GM19025 (cell line): ENCODE measurements at regions not wholly inside any gene's neighbourhood (a gene's known extent, or its start where the extent isn't known, plus 50 kb on each side); places are given as distances from the start of the nearest gene placed in this dataset.
"Not testable (repeated sequence)": the region's sequence is repeated elsewhere in the genome, so short reads cannot be mapped to it uniquely, and the experiment has no call there.

ENCODE experiments used
- ATAC-seq: cut with Tn5 transposase; IDR thresholded peaks from one replicate; pipeline ENCODE4 v1.9.1; 2021; ENCODE audit warnings: mild to moderate bottlenecking, low read depth, moderate library complexity; ENCODE audit not compliant: unreplicated experiment

GRCh38 chr5:1961952-1962595 lies 79.3 kb upstream of the IRX4 start:
- no peak for ATAC-seq

- ATAC-seq: no peak
Measured at GRCh38 chr5:1961304-1961946, 78.7 kb upstream of the IRX4 start.

- no peak for ATAC-seq
Measured at GRCh38 chr5:1960595-1961303, 78.0 kb upstream of the IRX4 start.

- ATAC-seq: no peak
Measured at GRCh38 chr5:1959725-1960581, 77.2 kb upstream of the IRX4 start.

- ATAC-seq: no peak
Measured at GRCh38 chr5:1959231-1959630, 76.5 kb upstream of the IRX4 start.

GRCh38 chr5:1958211-1959010 lies 75.7 kb upstream of the IRX4 start:
- ATAC-seq: no peak

- no peak for ATAC-seq
Measured at GRCh38 chr5:1955586-1955985, 72.9 kb upstream of the IRX4 start.

- ATAC-seq: not testable (repeated sequence)
Measured at GRCh38 chr5:1953710-1954109, 71.0 kb upstream of the IRX4 start.

GRCh38 chr5:1952444-1953099 lies 69.8 kb upstream of the IRX4 start:
- ATAC-seq: no peak

GRCh38 chr5:1952021-1952420 lies 69.3 kb upstream of the IRX4 start:
- no peak for ATAC-seq

- ATAC-seq: no peak
Measured at GRCh38 chr5:1951165-1951816, 68.6 kb upstream of the IRX4 start.

- ATAC-seq: no peak
Measured at GRCh38 chr5:1950708-1951103, 68.0 kb upstream of the IRX4 start.

- no peak for ATAC-seq
Measured at GRCh38 chr5:1950096-1950707, 67.5 kb upstream of the IRX4 start.

GRCh38 chr5:1949253-1949652 lies 66.5 kb upstream of the IRX4 start:
- no peak for ATAC-seq

- ATAC-seq: no peak
Measured at GRCh38 chr5:1948663-1949191, 66.0 kb upstream of the IRX4 start.

GRCh38 chr5:1948111-1948510 lies 65.4 kb upstream of the IRX4 start:
- ATAC-seq: no peak

- no peak for ATAC-seq
Measured at GRCh38 chr5:1946776-1947175, 64.1 kb upstream of the IRX4 start.

- ATAC-seq: no peak
Measured at GRCh38 chr5:1946122-1946677, 63.5 kb upstream of the IRX4 start.
